Upper lobe of right lung (tissue), 1 donor: ENCODE measurements at regions not wholly inside any gene's neighbourhood (a gene's known extent, or its start where the extent isn't known, plus 50 kb on each side); places are given as distances from the start of the nearest gene placed in this dataset.

Source experiments
- ATAC-seq: fragments of 200-7000 bp; cut with Tn5 transposase; one replicate; pipeline ENCODE4 v1.9.1; 2020; ENCODE audit warnings: mild to moderate bottlenecking, moderate library complexity
- DNase-seq: peaks from one replicate; pipeline ENCODE4 v3.0.0-alpha.2; 2020
- H3K27ac ChIP-seq: fragments of 200-600 bp; one replicate; pipeline ENCODE4 v1.8.0; 2022
- H3K27me3 ChIP-seq: fragments of 200-600 bp; one replicate; pipeline ENCODE4 v1.8.0; 2022; ENCODE audit warnings: mild to moderate bottlenecking
- H3K36me3 ChIP-seq: fragments of 200-600 bp; one replicate; pipeline ENCODE4 v1.8.0; 2022
- H3K4me1 ChIP-seq: fragments of 200-600 bp; one replicate; pipeline ENCODE4 v1.8.0; 2022
- H3K4me3 ChIP-seq: fragments of 200-600 bp; one replicate; pipeline ENCODE4 v1.8.0; 2022; ENCODE audit warnings: mild to moderate bottlenecking
- H3K9me3 ChIP-seq: fragments of 200-600 bp; one replicate; pipeline ENCODE4 v1.8.0; 2022
- CTCF ChIP-seq: fragments of 200-600 bp; IDR thresholded peaks from one replicate; pipeline ENCODE4 v1.8.0; 2022; ENCODE audit warnings: antibody characterized with exemption
- intact Hi-C: fragments of 100-400 bp; cut with DNase I; formaldehyde crosslinking; loops from one replicate; pipeline ENCODE4 v1.11.0; 2022
- donor health status: DM: no; HTN: yes; CAD: no; lungs with severe emphysema.

DNA sequence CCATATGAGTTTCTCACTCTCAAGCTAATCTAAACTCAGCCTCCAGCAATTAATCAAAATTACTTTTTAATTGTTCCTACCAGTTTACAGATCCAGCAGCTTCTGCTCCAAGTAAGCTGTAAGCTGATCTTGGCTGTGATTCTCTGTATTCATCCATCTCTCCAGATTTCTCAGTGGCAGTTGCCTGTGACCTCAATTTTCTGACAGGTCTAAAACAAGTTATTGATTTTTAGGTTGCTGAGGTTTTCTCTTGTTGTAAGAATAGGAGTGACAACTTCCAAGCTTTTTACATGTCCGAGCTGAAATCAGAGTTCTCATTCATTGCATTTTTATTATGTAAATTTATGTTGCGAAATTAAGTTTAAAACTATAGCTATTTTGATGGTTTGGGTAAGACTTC lies 1044.4 kb downstream of the PLA2G4A start:
- ATAC-seq, result no peak
- Histone ChIP-seq H3K36me3 (no peaks in the 10 kb centered on the region), H3K9me3 (no peaks in the 10 kb centered on the region), H3K4me3 (no peak overlapping the region), H3K4me1 (no peaks in the 10 kb centered on the region), H3K27me3 (no peaks in the 10 kb centered on the region), H3K27ac (no peak overlapping the region)
- no peak for TF ChIP-seq CTCF
- intact Hi-C loops, result no loop called here
- DNase-seq, result no peak

GRCh38 chr1:187876775-187877174 lies 1048.0 kb downstream of the PLA2G4A start:
- intact Hi-C loops, result no loop called here
- Histone ChIP-seq H3K9me3 (no peaks in the 10 kb centered on the region), H3K27me3 (no peaks in the 10 kb centered on the region), H3K27ac (no peak overlapping the region), H3K36me3 (no peaks in the 10 kb centered on the region), H3K4me3 (no peak overlapping the region), H3K4me1 (no peaks in the 10 kb centered on the region)
- no peak for ATAC-seq
- DNase-seq, result no peak
- TF ChIP-seq CTCF, result no peak

- intact Hi-C loops, result no loop called here
- DNase-seq (no peak), ATAC-seq (no peak)
- Histone ChIP-seq H3K4me3 (no peak overlapping the region), H3K27ac (no peak overlapping the region), H3K9me3 (no peaks in the 10 kb centered on the region), H3K4me1 (no peaks in the 10 kb centered on the region), H3K27me3 (no peaks in the 10 kb centered on the region), H3K36me3 (no peaks in the 10 kb centered on the region)
- no peak for TF ChIP-seq CTCF
Measured at GRCh38 chr1:187877220-187877619, 1048.5 kb downstream of the PLA2G4A start.

DNA sequence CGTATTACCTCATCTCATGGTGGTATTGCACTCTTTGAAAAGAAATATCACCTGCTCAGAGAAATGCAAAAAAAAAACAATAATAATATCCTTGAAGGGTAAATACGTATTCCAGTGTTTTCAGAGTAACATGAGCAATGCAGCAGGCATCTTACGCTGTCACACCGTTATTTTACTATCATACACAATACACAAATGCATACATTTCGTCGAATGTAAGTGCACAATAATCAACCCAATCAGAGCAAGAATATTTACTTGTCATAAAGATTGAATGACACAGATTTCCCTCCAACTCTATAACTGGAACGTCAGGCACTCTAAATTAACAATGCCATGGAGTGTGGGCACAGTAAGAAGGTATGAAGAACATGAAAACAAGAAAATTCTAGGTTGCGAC lies 1050.1 kb downstream of the PLA2G4A start:
- H3K27me3 ChIP-seq, result no peaks in the 10 kb centered on the region
- H3K27ac ChIP-seq, result no peak overlapping the region
- no peak for DNase-seq
- TF ChIP-seq CTCF, result no peak
- ATAC-seq, result no peak
- no peaks in the 10 kb centered on the region for H3K4me1 ChIP-seq
- H3K4me3 ChIP-seq, result no peak overlapping the region
- H3K36me3 ChIP-seq, result no peaks in the 10 kb centered on the region
- intact Hi-C loops, result no loop called here
- no peaks in the 10 kb centered on the region for H3K9me3 ChIP-seq

- TF ChIP-seq CTCF, result no peak
- Histone ChIP-seq H3K27ac (no peak overlapping the region), H3K4me1 (no peaks in the 10 kb centered on the region), H3K27me3 (no peaks in the 10 kb centered on the region), H3K36me3 (no peaks in the 10 kb centered on the region), H3K4me3 (no peak overlapping the region), H3K9me3 (no peaks in the 10 kb centered on the region)
- no peak for ATAC-seq
- intact Hi-C loops, result no loop called here
- DNase-seq, result no peak
Measured at GRCh38 chr1:187883356-187883755, 1054.6 kb downstream of the PLA2G4A start.

DNA sequence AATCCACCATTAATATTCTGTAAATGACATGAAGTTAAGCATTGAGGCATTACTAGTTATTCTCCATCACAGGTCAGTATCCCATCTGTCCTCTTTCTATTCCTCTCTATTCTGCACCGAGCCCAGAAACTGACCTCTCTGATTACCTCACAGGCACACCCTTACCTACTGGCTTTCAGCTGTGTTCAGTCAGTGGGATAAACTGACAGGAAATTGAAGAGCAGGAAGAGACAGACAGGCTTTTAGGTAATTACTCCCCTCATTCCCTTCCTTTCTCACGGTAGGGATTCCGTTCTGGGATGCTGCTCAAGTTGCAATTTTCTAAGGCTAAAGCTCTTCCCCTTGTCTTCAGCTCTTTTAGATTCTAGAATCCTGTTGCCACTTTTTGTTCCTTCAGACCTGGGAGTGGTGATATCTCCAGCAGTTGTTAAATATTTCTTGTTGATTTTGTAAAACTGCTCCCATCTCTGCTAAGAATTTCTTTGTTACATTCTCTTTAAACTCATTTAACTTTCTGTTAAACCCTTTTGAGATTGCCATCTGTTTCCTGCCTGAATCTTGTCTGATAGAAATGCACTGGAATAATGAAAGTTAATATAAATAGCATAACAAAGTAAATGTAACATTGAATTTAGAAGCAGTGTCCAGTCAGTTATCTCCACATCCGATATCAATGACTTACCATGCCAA lies 1063.4 kb downstream of the PLA2G4A start:
- Histone ChIP-seq H3K27me3 (no peaks in the 10 kb centered on the region), H3K4me3 (no peak overlapping the region), H3K4me1 (no peaks in the 10 kb centered on the region), H3K27ac (no peak overlapping the region), H3K9me3 (no peaks in the 10 kb centered on the region), H3K36me3 (no peaks in the 10 kb centered on the region)
- intact Hi-C loops, result no loop called here
- no peak for ATAC-seq
- TF ChIP-seq CTCF, result no peak
- no peak for DNase-seq
